ENCODE measurements at regions not wholly inside any gene's neighbourhood (a gene's known extent, or its start where the extent isn't known, plus 50 kb on each side); places are given as distances from the start of the nearest gene placed in this dataset.

DNA sequence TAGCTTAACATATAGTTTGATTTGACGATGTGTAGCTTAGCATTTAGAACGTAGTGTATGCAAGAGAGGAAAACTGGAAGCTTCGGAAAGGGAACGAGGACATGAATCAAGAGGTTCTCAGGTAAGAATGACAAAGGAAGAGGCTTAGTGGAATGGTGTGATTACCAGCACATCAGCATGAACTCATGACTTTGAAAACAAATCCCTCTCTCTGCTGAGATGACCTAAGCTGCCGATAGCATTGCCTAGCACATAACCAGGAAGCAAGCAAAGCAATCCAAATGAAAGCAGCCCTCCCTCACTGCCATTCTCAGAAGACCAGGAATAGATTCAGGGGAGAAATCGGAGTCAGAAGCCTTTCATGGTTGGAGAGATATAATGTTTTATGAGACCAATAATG is 51.3 kb upstream of the CCL1 start:
- no peak for TF ChIP-seq CTCF (IDR thresholded peaks at IDR 0.05)
- TF ChIP-seq EP300 (IDR thresholded peaks at IDR 0.05): no peak
- no peak for TF ChIP-seq POLR2A (IDR thresholded peaks at IDR 0.05)
